Spleen (tissue), 7 donors: ENCODE measurements at regions not wholly inside any gene's neighbourhood (a gene's known extent, or its start where the extent isn't known, plus 50 kb on each side); places are given as distances from the start of the nearest gene placed in this dataset.

Experiments used
- POLR2A ChIP-seq, 3 donors: fragments of 450-650 bp; IDR thresholded peaks; one replicate each; pipeline ENCODE4 v1.5.1; 2017; ENCODE audit warnings: antibody characterized with exemption in 3 of 3, mild to moderate bottlenecking in 1 of 3
- POLR2AphosphoS5 ChIP-seq, 3 donors: sonication (generic); formaldehyde crosslinking; IDR thresholded peaks; one replicate each; pipeline ENCODE4 v1.5.1; 2017; ENCODE audit warnings: antibody characterized with exemption in 3 of 3
- TF ChIP-seq, protein P1 (sequence below), 11 experiments: fragments of 200-600 bp in 7 of 11; fragments of 450-650 bp in 4 of 11; sonication (generic) in 4 of 11; IDR thresholded peaks in 8 of 11; conservative IDR thresholded peaks in 3 of 11; 1 replicate in 7 of 11; 2 replicates in 4 of 11; pipeline versions ENCODE4 v1.4.0 to v1.8.0; 2016 to 2021; ENCODE audit warnings: antibody characterized with exemption in 11 of 11, inconsistent platforms in 4 of 11, mild to moderate bottlenecking in 1 of 11
- donor health status: DM: no; HTN: no; CAD: no; lungs with moderate emphysema.
- donor health status: DM: no; HTN: no; CAD: no.
- donor health status: DM: no; HTN: no; CAD: no.

DNA sequence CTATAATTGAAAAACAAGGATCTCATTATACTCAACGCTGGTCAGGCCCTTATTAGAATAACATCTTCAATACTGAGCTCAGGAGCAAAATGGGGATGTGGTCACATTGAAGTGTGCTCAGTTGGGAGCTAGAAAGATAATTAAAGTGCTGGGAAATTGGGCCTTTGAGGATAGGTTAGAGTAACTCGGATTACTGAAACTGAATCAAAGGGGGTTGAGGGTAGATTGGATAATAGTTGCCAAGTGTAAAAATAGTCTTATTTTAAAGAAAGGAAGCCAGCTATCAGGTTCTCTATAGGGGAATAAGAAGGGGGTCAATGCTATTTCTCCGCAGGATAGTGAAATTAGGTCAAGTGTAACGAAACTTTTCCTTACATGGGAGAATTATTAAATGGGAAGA is 391.0 kb upstream of the PTPRD start:
- TF ChIP-seq, protein P1, sequence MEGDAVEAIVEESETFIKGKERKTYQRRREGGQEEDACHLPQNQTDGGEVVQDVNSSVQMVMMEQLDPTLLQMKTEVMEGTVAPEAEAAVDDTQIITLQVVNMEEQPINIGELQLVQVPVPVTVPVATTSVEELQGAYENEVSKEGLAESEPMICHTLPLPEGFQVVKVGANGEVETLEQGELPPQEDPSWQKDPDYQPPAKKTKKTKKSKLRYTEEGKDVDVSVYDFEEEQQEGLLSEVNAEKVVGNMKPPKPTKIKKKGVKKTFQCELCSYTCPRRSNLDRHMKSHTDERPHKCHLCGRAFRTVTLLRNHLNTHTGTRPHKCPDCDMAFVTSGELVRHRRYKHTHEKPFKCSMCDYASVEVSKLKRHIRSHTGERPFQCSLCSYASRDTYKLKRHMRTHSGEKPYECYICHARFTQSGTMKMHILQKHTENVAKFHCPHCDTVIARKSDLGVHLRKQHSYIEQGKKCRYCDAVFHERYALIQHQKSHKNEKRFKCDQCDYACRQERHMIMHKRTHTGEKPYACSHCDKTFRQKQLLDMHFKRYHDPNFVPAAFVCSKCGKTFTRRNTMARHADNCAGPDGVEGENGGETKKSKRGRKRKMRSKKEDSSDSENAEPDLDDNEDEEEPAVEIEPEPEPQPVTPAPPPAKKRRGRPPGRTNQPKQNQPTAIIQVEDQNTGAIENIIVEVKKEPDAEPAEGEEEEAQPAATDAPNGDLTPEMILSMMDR (IDR thresholded peaks at IDR 0.05 in 8 of 11, conservative IDR thresholded peaks at IDR 0.05 in 3 of 11) = no peak
- TF ChIP-seq POLR2A (IDR thresholded peaks at IDR 0.05) (no peak), POLR2AphosphoS5 (IDR thresholded peaks at IDR 0.05) (no peak)
